Endodermal cell (in vitro differentiated cells): ENCODE measurements at regions not wholly inside any gene's neighbourhood (a gene's known extent, or its start where the extent isn't known, plus 50 kb on each side); places are given as distances from the start of the nearest gene placed in this dataset.

ENCODE experiments used
- DNase-seq: peaks from one replicate; pipeline ENCODE4 v3.0.0-alpha.2; 2017
- H3K27ac ChIP-seq: 2 replicates; pipeline ENCODE4 v1.5.1; 2013; ENCODE audit warnings: mild to moderate bottlenecking, low read depth, low read length, moderate library complexity
- H3K27me3 ChIP-seq: 2 replicates; pipeline ENCODE4 v1.6.1; 2013; ENCODE audit warnings: mild to moderate bottlenecking, low read length, moderate library complexity; ENCODE audit not compliant: insufficient read depth, control insufficient read depth, poor library complexity, severe bottlenecking
- H3K36me3 ChIP-seq: 2 replicates; pipeline ENCODE4 v1.7.0; 2013; ENCODE audit warnings: mild to moderate bottlenecking, low read length, moderate library complexity; ENCODE audit not compliant: control insufficient read depth, insufficient read depth
- H3K4me1 ChIP-seq: one replicate; pipeline ENCODE4 v1.7.0; 2013; ENCODE audit warnings: low read length; ENCODE audit not compliant: control insufficient read depth, insufficient read depth
- H3K4me3 ChIP-seq: 2 replicates; pipeline ENCODE4 v1.5.1; 2013; ENCODE audit warnings: mild to moderate bottlenecking, low read length, moderate library complexity
- H3K9ac ChIP-seq: 2 replicates; pipeline ENCODE4 v1.6.1; 2013; ENCODE audit warnings: mild to moderate bottlenecking, low read length, moderate library complexity; ENCODE audit not compliant: poor library complexity, severe bottlenecking; ENCODE audit errors: extremely low read depth
- H3K9me3 ChIP-seq: 2 replicates; pipeline ENCODE4 v1.6.1; 2013; ENCODE audit warnings: mild to moderate bottlenecking, low read length, moderate library complexity; ENCODE audit not compliant: control insufficient read depth
- H3K27ac Mint-ChIP-seq: 2 replicates; pipeline ENCODE4 v1.8.0; 2020; ENCODE audit warnings: mixed read lengths
- H3K27me3 Mint-ChIP-seq: 2 replicates; pipeline ENCODE4 v1.8.0; 2021; ENCODE audit warnings: mild to moderate bottlenecking, mixed read lengths; ENCODE audit not compliant: insufficient read depth
- H3K36me3 Mint-ChIP-seq: 2 replicates; pipeline ENCODE4 v1.8.0; 2020; ENCODE audit warnings: low read depth, mixed read lengths
- H3K4me1 Mint-ChIP-seq: 2 replicates; pipeline ENCODE4 v1.8.0; 2020; ENCODE audit warnings: mixed read lengths
- H3K4me3 Mint-ChIP-seq: 2 replicates; pipeline ENCODE4 v1.8.0; 2020; ENCODE audit warnings: mild to moderate bottlenecking, moderate library complexity, mixed read lengths
- H3K9me3 Mint-ChIP-seq: 2 replicates; pipeline ENCODE4 v1.8.0; 2020; ENCODE audit warnings: mild to moderate bottlenecking, mixed read lengths
- CTCF ChIP-seq: fragments of 200-600 bp; sonication (generic); conservative IDR thresholded peaks from 2 replicates; pipeline ENCODE4 v1.5.0; 2021; ENCODE audit warnings: antibody characterized with exemption, mild to moderate bottlenecking
- WGBS, 2 experiments: methylation state at CpG; one replicate each; pipeline versions ENCODE4 v1.1.5 to v1.1.7; 2013; ENCODE audit warnings: missing lambda C conversion rate in 2 of 2, mixed read lengths in 1 of 2; ENCODE audit not compliant: insufficient coverage in 1 of 2, insufficient read length in 1 of 2; 5-methylcytosine and 5-hydroxymethylcytosine counted together

- WGBS, 2 experiments, result 90 to 100% methylated on average over 2 of the region's 2 CpGs
- Histone ChIP-seq H3K4me1 (no peaks in the 10 kb centered on the region), H3K9me3 (no peaks in the 10 kb centered on the region), H3K4me3 (no peak overlapping the region), H3K36me3 (no peaks in the 10 kb centered on the region), H3K27me3 (no peaks in the 10 kb centered on the region), H3K9ac (no peak overlapping the region), H3K27ac (no peak overlapping the region)
- DNase-seq, result no peak
- Mint-ChIP-seq H3K4me1 (no peaks in the 10 kb centered on the region), H3K36me3 (no peaks in the 10 kb centered on the region), H3K9me3 (no peaks in the 10 kb centered on the region), H3K27me3 (peaks cover 4% of the 10 kb centered on the region), H3K27ac (no peak overlapping the region), H3K4me3 (no peak overlapping the region)
- TF ChIP-seq CTCF, result no peak
Observed at GRCh38 chr9:85223506-85224125, 518.1 kb downstream of the AGTPBP1 start.

GRCh38 chr9:85216601-85217000 is 525.2 kb downstream of the AGTPBP1 start:
- Histone ChIP-seq H3K9ac (no peak overlapping the region), H3K4me1 (peaks cover 14% of the 10 kb centered on the region), H3K27ac (no peak overlapping the region), H3K27me3 (no peaks in the 10 kb centered on the region), H3K4me3 (no peak overlapping the region), H3K36me3 (no peaks in the 10 kb centered on the region), H3K9me3 (no peaks in the 10 kb centered on the region)
- H3K27ac Mint-ChIP-seq, result no peak overlapping the region
- no peaks in the 10 kb centered on the region for H3K9me3 Mint-ChIP-seq
- no peak for TF ChIP-seq CTCF
- WGBS, 2 experiments, result 92 to 93% methylated on average over 6 of the region's 6 CpGs
- H3K27me3 Mint-ChIP-seq, result no peaks in the 10 kb centered on the region
- no peaks in the 10 kb centered on the region for H3K36me3 Mint-ChIP-seq
- H3K4me1 Mint-ChIP-seq, result peaks cover 25% of the 10 kb centered on the region
- H3K4me3 Mint-ChIP-seq, result no peak overlapping the region
- no peak for DNase-seq

GRCh38 chr9:85215961-85216360 is 525.8 kb downstream of the AGTPBP1 start:
- H3K9me3 ChIP-seq, result no peaks in the 10 kb centered on the region
- H3K27ac ChIP-seq, result no peak overlapping the region
- H3K4me1 ChIP-seq, result peaks cover 14% of the 10 kb centered on the region
- H3K4me3 ChIP-seq, result no peak overlapping the region
- H3K4me1 Mint-ChIP-seq, result peaks cover 32% of the 10 kb centered on the region
- no peaks in the 10 kb centered on the region for H3K9me3 Mint-ChIP-seq
- H3K36me3 ChIP-seq, result no peaks in the 10 kb centered on the region
- no peak for TF ChIP-seq CTCF
- DNase-seq, result no peak
- no peak overlapping the region for H3K4me3 Mint-ChIP-seq
- H3K27me3 Mint-ChIP-seq, result no peaks in the 10 kb centered on the region
- no peaks in the 10 kb centered on the region for H3K36me3 Mint-ChIP-seq
- H3K9ac ChIP-seq, result no peak overlapping the region
- no peak overlapping the region for H3K27ac Mint-ChIP-seq
- no peaks in the 10 kb centered on the region for H3K27me3 ChIP-seq
